ENCODE measurements at regions not wholly inside any gene's neighbourhood (a gene's known extent, or its start where the extent isn't known, plus 50 kb on each side); places are given as distances from the start of the nearest gene placed in this dataset.

- no peak overlapping the region for H3K4me3 Mint-ChIP-seq
- H3K27me3 Mint-ChIP-seq: no peaks in the 10 kb centered on the region
- no peaks in the 10 kb centered on the region for H3K36me3 Mint-ChIP-seq (ENCODE audit: low read depth)
- H3K27ac Mint-ChIP-seq: no peak overlapping the region
- no peaks in the 10 kb centered on the region for H3K4me1 Mint-ChIP-seq
- ATAC-seq (replicated peaks): no peak
- H3K9me3 Mint-ChIP-seq: no peaks in the 10 kb centered on the region
Measured at GRCh38 chr10:78968300-78968942, 100.3 kb upstream of the ZMIZ1 start.

- H3K27me3 Mint-ChIP-seq: no peaks in the 10 kb centered on the region
- no peak overlapping the region for H3K4me3 Mint-ChIP-seq
- H3K36me3 Mint-ChIP-seq (ENCODE audit: low read depth): no peaks in the 10 kb centered on the region
- no peak for ATAC-seq (replicated peaks)
- H3K4me1 Mint-ChIP-seq: no peaks in the 10 kb centered on the region
- no peaks in the 10 kb centered on the region for H3K9me3 Mint-ChIP-seq
- peak overlapping the region; percentile 8 for H3K27ac Mint-ChIP-seq
Measured at GRCh38 chr10:78968943-78969342, 99.8 kb upstream of the ZMIZ1 start.

- Mint-ChIP-seq H3K27ac (peak overlapping the region; percentile 8), H3K9me3 (no peaks in the 10 kb centered on the region), H3K4me1 (peaks cover 7% of the 10 kb centered on the region), H3K27me3 (no peaks in the 10 kb centered on the region), H3K4me3 (no peak overlapping the region), H3K36me3 (ENCODE audit: low read depth) (peaks cover 6% of the 10 kb centered on the region)
- ATAC-seq (replicated peaks): no peak
Measured at GRCh38 chr10:78969719-78970118, 99.0 kb upstream of the ZMIZ1 start.

GRCh38 chr10:78970261-78970660 is 98.5 kb upstream of the ZMIZ1 start:
- Mint-ChIP-seq H3K27ac (peak overlapping the region; percentile 19), H3K9me3 (no peaks in the 10 kb centered on the region), H3K36me3 (ENCODE audit: low read depth) (peaks cover 6% of the 10 kb centered on the region), H3K4me1 (peaks cover 11% of the 10 kb centered on the region), H3K4me3 (no peak overlapping the region), H3K27me3 (no peaks in the 10 kb centered on the region)
- no peak for ATAC-seq (replicated peaks)

GRCh38 chr10:78971094-78971682 is 97.6 kb upstream of the ZMIZ1 start:
- peaks cover 14% of the 10 kb centered on the region for H3K4me1 Mint-ChIP-seq
- H3K27me3 Mint-ChIP-seq: no peaks in the 10 kb centered on the region
- H3K36me3 Mint-ChIP-seq (ENCODE audit: low read depth): peaks cover 6% of the 10 kb centered on the region
- no peak overlapping the region for H3K4me3 Mint-ChIP-seq
- no peaks in the 10 kb centered on the region for H3K9me3 Mint-ChIP-seq
- ATAC-seq (replicated peaks): no peak
- H3K27ac Mint-ChIP-seq: no peak overlapping the region

GRCh38 chr10:78972160-78972946 is 96.4 kb upstream of the ZMIZ1 start:
- ATAC-seq (replicated peaks): no peak
- peak overlapping the region; percentile 71 for H3K27ac Mint-ChIP-seq
- peaks cover 24% of the 10 kb centered on the region for H3K4me1 Mint-ChIP-seq
- peak overlapping the region; percentile 90 for H3K4me3 Mint-ChIP-seq
- no peaks in the 10 kb centered on the region for H3K27me3 Mint-ChIP-seq
- H3K9me3 Mint-ChIP-seq: no peaks in the 10 kb centered on the region
- H3K36me3 Mint-ChIP-seq (ENCODE audit: low read depth): peaks cover 6% of the 10 kb centered on the region

GRCh38 chr10:78972947-78973900 is 95.5 kb upstream of the ZMIZ1 start:
- Mint-ChIP-seq H3K36me3 (ENCODE audit: low read depth) (peaks cover 6% of the 10 kb centered on the region), H3K27ac (peak overlapping the region; percentile 71), H3K9me3 (no peaks in the 10 kb centered on the region), H3K4me1 (peaks cover 24% of the 10 kb centered on the region), H3K4me3 (peak overlapping the region; percentile 90), H3K27me3 (no peaks in the 10 kb centered on the region)
- peak; percentile 77 for ATAC-seq (replicated peaks)

- Mint-ChIP-seq H3K27me3 (no peaks in the 10 kb centered on the region), H3K9me3 (no peaks in the 10 kb centered on the region), H3K36me3 (ENCODE audit: low read depth) (peaks cover 6% of the 10 kb centered on the region), H3K27ac (peak overlapping the region; percentile 97), H3K4me1 (peaks cover 24% of the 10 kb centered on the region), H3K4me3 (peak overlapping the region; percentile 90)
- ATAC-seq (replicated peaks): peak; percentile 49
Measured at GRCh38 chr10:78973901-78974616, 94.7 kb upstream of the ZMIZ1 start.

GRCh38 chr10:78974617-78975317 is 94.0 kb upstream of the ZMIZ1 start:
- H3K36me3 Mint-ChIP-seq (ENCODE audit: low read depth): peaks cover 6% of the 10 kb centered on the region
- H3K4me3 Mint-ChIP-seq: peak overlapping the region; percentile 90
- H3K27me3 Mint-ChIP-seq: no peaks in the 10 kb centered on the region
- H3K9me3 Mint-ChIP-seq: no peaks in the 10 kb centered on the region
- peak overlapping the region; percentile 97 for H3K27ac Mint-ChIP-seq
- H3K4me1 Mint-ChIP-seq: peaks cover 24% of the 10 kb centered on the region
- ATAC-seq (replicated peaks): peak; percentile 79

GRCh38 chr10:78975926-78976325 is 92.8 kb upstream of the ZMIZ1 start:
- no peak for ATAC-seq (replicated peaks)
- Mint-ChIP-seq H3K27me3 (no peaks in the 10 kb centered on the region), H3K27ac (peak overlapping the region; percentile 97), H3K4me1 (peaks cover 24% of the 10 kb centered on the region), H3K9me3 (no peaks in the 10 kb centered on the region), H3K36me3 (ENCODE audit: low read depth) (peaks cover 6% of the 10 kb centered on the region), H3K4me3 (peak overlapping the region; percentile 90)

- H3K27ac Mint-ChIP-seq: peak overlapping the region; percentile 97
- peaks cover 6% of the 10 kb centered on the region for H3K36me3 Mint-ChIP-seq (ENCODE audit: low read depth)
- no peak for ATAC-seq (replicated peaks)
- no peaks in the 10 kb centered on the region for H3K9me3 Mint-ChIP-seq
- H3K27me3 Mint-ChIP-seq: no peaks in the 10 kb centered on the region
- H3K4me3 Mint-ChIP-seq: no peak overlapping the region
- peaks cover 32% of the 10 kb centered on the region for H3K4me1 Mint-ChIP-seq
Measured at GRCh38 chr10:78976825-78977755, 91.7 kb upstream of the ZMIZ1 start.

- no peak overlapping the region for H3K27ac Mint-ChIP-seq
- H3K27me3 Mint-ChIP-seq: no peaks in the 10 kb centered on the region
- ATAC-seq (replicated peaks): no peak
- no peak overlapping the region for H3K4me3 Mint-ChIP-seq
- no peaks in the 10 kb centered on the region for H3K36me3 Mint-ChIP-seq (ENCODE audit: low read depth)
- H3K4me1 Mint-ChIP-seq: peaks cover 24% of the 10 kb centered on the region
- H3K9me3 Mint-ChIP-seq: no peaks in the 10 kb centered on the region
Measured at GRCh38 chr10:78979938-78980337, 88.8 kb upstream of the ZMIZ1 start.

Data from activated T-helper 17 cell treated with anti-CD3 and anti-CD28 coated beads, Interleukin-2, amount 50 U/mL, for 72 hours (primary cell).